ENCODE measurements at regions not wholly inside any gene's neighbourhood (a gene's known extent, or its start where the extent isn't known, plus 50 kb on each side); places are given as distances from the start of the nearest gene placed in this dataset.

GRCh38 chr6:23503173-23503572 lies 622.8 kb upstream of the NRSN1 start:
- TF ChIP-seq EZH2 (IDR thresholded peaks at IDR 0.05) (no peak), CTCF (IDR thresholded peaks at IDR 0.05) (no peak), EZH2phosphoT487 (IDR thresholded peaks at IDR 0.05) (no peak)

Data from neural progenitor cell (in vitro differentiated cells).